MCF 10A (cell line): ENCODE measurements at regions not wholly inside any gene's neighbourhood (a gene's known extent, or its start where the extent isn't known, plus 50 kb on each side); places are given as distances from the start of the nearest gene placed in this dataset.

ENCODE experiments used
- BruUV-seq: library from RNA; stranded (reverse); fragments of 400-500 nt; replicated peaks from 2 replicates; lab custom pipeline; 2021; lab: Mats Ljungman, UMichigan
- CTCF ChIA-PET: fragments of 300-600 bp; sonication (Branson Sonifier 250); formaldehyde crosslinking; extraction: SDS; loops from one replicate; lab custom pipeline; 2021; ENCODE audit warnings: antibody characterized with exemption, inconsistent platforms; lab: Yijun Ruan, JAX
- POLR2A ChIA-PET: fragments of 300-600, 350-650 bp; sonication (Branson Sonifier 250); formaldehyde crosslinking; extraction: SDS; loops from one replicate; lab custom pipeline; 2020; ENCODE audit warnings: antibody characterized with exemption, inconsistent platforms; lab: Yijun Ruan, JAX
- DNase-seq: peaks from one replicate; pipeline ENCODE4 v3.0.0-alpha.2; 2018; ENCODE audit not compliant: unreplicated experiment
- H3K27ac Mint-ChIP-seq: one replicate; pipeline ENCODE4 v1.8.0; 2022; ENCODE audit warnings: mild to moderate bottlenecking, low read depth, mixed read lengths; ENCODE audit not compliant: unreplicated experiment
- H3K27me3 Mint-ChIP-seq: one replicate; pipeline ENCODE4 v1.8.0; 2022; ENCODE audit warnings: mixed read lengths; ENCODE audit not compliant: insufficient read depth, unreplicated experiment
- H3K36me3 Mint-ChIP-seq: one replicate; pipeline ENCODE4 v1.8.0; 2022; ENCODE audit warnings: mild to moderate bottlenecking, moderate library complexity, mixed read lengths; ENCODE audit not compliant: insufficient read depth, unreplicated experiment
- H3K4me1 Mint-ChIP-seq: one replicate; pipeline ENCODE4 v1.8.0; 2022; ENCODE audit warnings: mixed read lengths; ENCODE audit not compliant: insufficient read depth, unreplicated experiment
- H3K4me3 Mint-ChIP-seq: one replicate; pipeline ENCODE4 v1.8.0; 2022; ENCODE audit warnings: mild to moderate bottlenecking, moderate library complexity, mixed read lengths; ENCODE audit not compliant: unreplicated experiment
- H3K9me3 Mint-ChIP-seq: one replicate; pipeline ENCODE4 v1.8.0; 2022; ENCODE audit warnings: mixed read lengths; ENCODE audit not compliant: unreplicated experiment
- intact Hi-C: fragments of 100-400 bp; cut with micrococcal nuclease; formaldehyde crosslinking; loops from 2 replicates; pipeline ENCODE4 v1.14.1; 2022
- TF ChIP-seq, protein P1 (sequence below): fragments of 200-600 bp; IDR thresholded peaks from one replicate; pipeline ENCODE4 v1.8.0; 2022; ENCODE audit warnings: antibody characterized with exemption, mild to moderate bottlenecking; ENCODE audit not compliant: unreplicated experiment

DNA sequence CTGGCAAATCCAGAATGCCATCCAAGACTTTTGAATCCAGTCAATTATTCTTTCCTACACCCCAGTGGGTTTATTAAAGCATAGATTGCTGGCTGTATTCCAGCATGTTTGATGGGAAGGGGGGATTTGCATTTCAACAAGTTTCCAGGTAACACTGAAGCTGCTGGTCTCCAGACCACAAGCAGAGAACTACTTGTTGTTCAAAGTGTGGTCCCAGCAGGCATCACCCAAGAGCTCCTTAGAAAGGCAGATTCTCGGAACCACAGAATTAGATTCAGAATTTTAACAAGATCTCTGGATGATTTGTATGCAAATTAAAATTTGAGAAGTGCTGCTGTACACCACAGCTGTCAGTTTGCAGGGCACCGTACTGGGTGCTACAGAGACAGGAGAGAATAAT is 216.3 kb upstream of the FAM78B start:
- CTCF ChIA-PET: interaction anchor here (0.8 to 1.7 kb wide), 3 partner anchors 250 to 455 kb away, joined by 3 to 6 read pairs (median 3); no protein-coding TSS in a partner anchor
- H3K27ac Mint-ChIP-seq: no peak overlapping the region
- intact Hi-C loops: no loop called here
- BruUV-seq: no TSS peak
- H3K36me3 Mint-ChIP-seq: no peaks in the 10 kb centered on the region
- TF ChIP-seq, protein P1, sequence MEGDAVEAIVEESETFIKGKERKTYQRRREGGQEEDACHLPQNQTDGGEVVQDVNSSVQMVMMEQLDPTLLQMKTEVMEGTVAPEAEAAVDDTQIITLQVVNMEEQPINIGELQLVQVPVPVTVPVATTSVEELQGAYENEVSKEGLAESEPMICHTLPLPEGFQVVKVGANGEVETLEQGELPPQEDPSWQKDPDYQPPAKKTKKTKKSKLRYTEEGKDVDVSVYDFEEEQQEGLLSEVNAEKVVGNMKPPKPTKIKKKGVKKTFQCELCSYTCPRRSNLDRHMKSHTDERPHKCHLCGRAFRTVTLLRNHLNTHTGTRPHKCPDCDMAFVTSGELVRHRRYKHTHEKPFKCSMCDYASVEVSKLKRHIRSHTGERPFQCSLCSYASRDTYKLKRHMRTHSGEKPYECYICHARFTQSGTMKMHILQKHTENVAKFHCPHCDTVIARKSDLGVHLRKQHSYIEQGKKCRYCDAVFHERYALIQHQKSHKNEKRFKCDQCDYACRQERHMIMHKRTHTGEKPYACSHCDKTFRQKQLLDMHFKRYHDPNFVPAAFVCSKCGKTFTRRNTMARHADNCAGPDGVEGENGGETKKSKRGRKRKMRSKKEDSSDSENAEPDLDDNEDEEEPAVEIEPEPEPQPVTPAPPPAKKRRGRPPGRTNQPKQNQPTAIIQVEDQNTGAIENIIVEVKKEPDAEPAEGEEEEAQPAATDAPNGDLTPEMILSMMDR: no peak
- H3K4me3 Mint-ChIP-seq: no peak overlapping the region
- POLR2A ChIA-PET: no interaction called here
- DNase-seq: no peak
- peaks cover 17% of the 10 kb centered on the region for H3K27me3 Mint-ChIP-seq
- no peaks in the 10 kb centered on the region for H3K4me1 Mint-ChIP-seq
- no peaks in the 10 kb centered on the region for H3K9me3 Mint-ChIP-seq

DNA sequence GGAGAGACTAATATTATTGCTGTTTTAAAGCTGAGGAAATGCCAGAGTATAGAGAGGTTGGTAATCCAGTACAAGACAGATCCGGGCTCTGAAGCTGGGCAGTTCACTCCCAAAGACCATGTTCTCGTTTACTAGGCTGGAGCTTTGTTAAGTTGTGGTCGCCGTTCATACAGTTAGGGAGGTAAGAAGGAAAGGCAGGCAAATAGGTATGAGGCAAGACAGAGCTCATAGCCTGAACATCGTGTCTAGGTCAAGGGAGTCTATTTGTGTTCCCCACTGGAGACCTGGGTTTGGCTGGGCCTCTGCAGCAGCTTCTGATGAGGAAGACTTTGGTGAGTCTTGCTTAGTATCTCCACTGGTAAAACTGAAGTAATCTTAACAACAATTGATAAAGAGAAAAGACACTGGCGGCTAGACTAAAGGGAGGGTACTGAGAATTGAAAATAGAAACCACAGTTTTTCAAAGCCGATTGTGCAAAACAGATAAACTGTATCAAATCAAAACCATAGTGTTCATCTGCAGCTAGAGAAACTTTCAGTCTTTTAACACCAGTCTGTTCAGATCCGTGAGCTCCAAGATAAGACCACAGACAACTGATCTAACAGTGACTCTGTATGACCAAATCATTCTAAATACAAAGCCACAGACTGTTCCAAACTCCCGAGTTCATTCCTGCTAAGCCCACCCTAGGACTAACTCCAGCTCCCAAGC is 217.0 kb upstream of the FAM78B start:
- POLR2A ChIA-PET: no interaction called here

DNA sequence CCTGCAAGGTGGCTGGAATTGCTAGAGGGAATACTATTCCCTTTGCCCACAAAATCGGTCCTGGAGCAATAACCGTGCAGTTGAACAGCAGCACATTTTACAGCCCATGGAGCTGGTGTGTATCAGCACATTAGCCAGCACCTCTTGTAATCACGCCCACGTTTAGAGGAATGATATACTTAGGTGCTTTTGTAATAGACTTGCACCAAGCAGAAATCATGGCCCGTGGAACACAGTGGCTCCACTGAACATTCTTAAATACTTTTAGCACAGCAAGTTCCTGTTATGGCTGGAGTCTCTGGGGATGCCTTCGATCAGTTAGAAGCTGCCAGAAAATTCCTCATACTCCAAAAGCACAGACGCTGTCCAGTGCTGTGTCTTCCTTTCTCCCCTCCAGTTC is 218.1 kb upstream of the FAM78B start:
- peaks cover 17% of the 10 kb centered on the region for H3K27me3 Mint-ChIP-seq
- TF ChIP-seq, protein P1: no peak
- H3K27ac Mint-ChIP-seq: no peak overlapping the region
- H3K4me3 Mint-ChIP-seq: no peak overlapping the region
- no peaks in the 10 kb centered on the region for H3K4me1 Mint-ChIP-seq
- intact Hi-C loops: no loop called here
- POLR2A ChIA-PET: no interaction called here
- DNase-seq: peak; percentile 15
- no TSS peak for BruUV-seq
- H3K9me3 Mint-ChIP-seq: no peaks in the 10 kb centered on the region
- no peaks in the 10 kb centered on the region for H3K36me3 Mint-ChIP-seq
- CTCF ChIA-PET: no interaction called here

More for the DNA sequence above, 217.0 kb upstream of the FAM78B start:
- Mint-ChIP-seq H3K27me3 (peaks cover 17% of the 10 kb centered on the region), H3K9me3 (no peaks in the 10 kb centered on the region), H3K4me3 (no peak overlapping the region), H3K4me1 (no peaks in the 10 kb centered on the region), H3K27ac (no peak overlapping the region), H3K36me3 (no peaks in the 10 kb centered on the region)
- CTCF ChIA-PET: interaction anchor here (0.6 to 1.7 kb wide), 6 partner anchors 12 to 456 kb away, joined by 3 to 6 read pairs (median 3); no protein-coding TSS in a partner anchor
- DNase-seq: no peak
- BruUV-seq: no TSS peak
- intact Hi-C loops: no loop called here
- TF ChIP-seq, protein P1: no peak

DNA sequence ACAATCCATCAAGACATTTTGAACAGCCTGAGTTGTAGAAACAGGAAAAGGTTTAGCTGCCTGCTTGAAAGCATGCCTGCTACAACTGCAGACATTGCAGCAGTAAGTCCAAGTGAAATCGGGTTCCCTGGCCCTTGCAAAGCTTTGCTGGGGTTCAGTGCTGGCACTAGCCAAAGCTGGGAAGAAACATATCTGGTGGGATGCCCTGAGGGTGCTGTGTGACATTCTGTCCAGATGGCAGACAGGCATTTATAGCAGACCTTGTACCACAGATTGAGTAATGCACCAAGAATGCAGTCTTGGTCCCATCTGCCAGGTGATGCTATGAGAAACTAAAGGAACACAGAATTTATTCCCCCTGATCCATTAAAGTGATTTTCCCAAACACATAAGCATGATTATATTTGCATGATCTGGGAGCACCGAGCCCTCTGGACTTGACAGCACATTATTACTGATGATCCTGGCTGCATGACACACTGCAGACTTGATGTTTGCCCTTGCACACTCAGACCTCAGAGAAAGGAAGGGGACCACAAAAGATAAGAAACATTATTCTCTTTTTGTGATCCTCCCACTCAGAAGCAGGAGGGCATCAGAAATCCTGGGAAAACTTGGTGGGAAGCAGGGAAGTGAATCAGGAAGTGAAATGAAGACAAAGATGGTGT is 223.7 kb upstream of the FAM78B start:
- no peaks in the 10 kb centered on the region for H3K27me3 Mint-ChIP-seq
- no peaks in the 10 kb centered on the region for H3K36me3 Mint-ChIP-seq
- no peaks in the 10 kb centered on the region for H3K4me1 Mint-ChIP-seq
- no peak for DNase-seq
- no peak overlapping the region for H3K4me3 Mint-ChIP-seq
- CTCF ChIA-PET: interaction anchor here (1.0 kb wide), 1 partner anchor 340 kb away, joined by 3 read pairs; no protein-coding TSS in a partner anchor
- H3K27ac Mint-ChIP-seq: no peak overlapping the region
- POLR2A ChIA-PET: no interaction called here
- intact Hi-C loops: no loop called here
- BruUV-seq: no TSS peak
- TF ChIP-seq, protein P1: no peak
- H3K9me3 Mint-ChIP-seq: no peaks in the 10 kb centered on the region
